ENCODE measurements at regions not wholly inside any gene's neighbourhood (a gene's known extent, or its start where the extent isn't known, plus 50 kb on each side); places are given as distances from the start of the nearest gene placed in this dataset.

- intact Hi-C loops (cut with micrococcal nuclease): no loop called here
- H3K27ac Mint-ChIP-seq: no peak overlapping the region
Observed at GRCh38 chr16:51355875-51356274, 204.8 kb upstream of the SALL1 start.

GRCh38 chr16:51355195-51355594, 204.1 kb upstream of the SALL1 start:
- Mint-ChIP-seq H3K4me1 (ENCODE audit: low read depth) (no peaks in the 10 kb centered on the region), H3K36me3 (ENCODE audit: low read depth) (no peaks in the 10 kb centered on the region), H3K27me3 (ENCODE audit: low read depth) (no peaks in the 10 kb centered on the region), H3K27ac (no peak overlapping the region), H3K4me3 (ENCODE audit: low read depth) (no peak overlapping the region), H3K9me3 (no peaks in the 10 kb centered on the region)
- no peak for DNase-seq (ENCODE audit: low spot score)
- intact Hi-C loops (cut with micrococcal nuclease): no loop called here

More at GRCh38 chr16:51355875-51356274, 204.8 kb upstream of the SALL1 start:
- no peak overlapping the region for H3K4me3 Mint-ChIP-seq (ENCODE audit: low read depth)
- no peak for DNase-seq (ENCODE audit: low spot score)
- H3K4me1 Mint-ChIP-seq (ENCODE audit: low read depth): no peaks in the 10 kb centered on the region
- no peaks in the 10 kb centered on the region for H3K36me3 Mint-ChIP-seq (ENCODE audit: low read depth)
- H3K27me3 Mint-ChIP-seq (ENCODE audit: low read depth): no peaks in the 10 kb centered on the region
- H3K9me3 Mint-ChIP-seq: no peaks in the 10 kb centered on the region

- H3K27me3 Mint-ChIP-seq (ENCODE audit: low read depth): no peaks in the 10 kb centered on the region
- DNase-seq (ENCODE audit: low spot score): no peak
- no peaks in the 10 kb centered on the region for H3K4me1 Mint-ChIP-seq (ENCODE audit: low read depth)
- H3K36me3 Mint-ChIP-seq (ENCODE audit: low read depth): no peaks in the 10 kb centered on the region
- intact Hi-C loops (cut with micrococcal nuclease): no loop called here
- H3K9me3 Mint-ChIP-seq: no peaks in the 10 kb centered on the region
- H3K27ac Mint-ChIP-seq: no peak overlapping the region
- no peak overlapping the region for H3K4me3 Mint-ChIP-seq (ENCODE audit: low read depth)
Observed at GRCh38 chr16:51353055-51353454, 202.0 kb upstream of the SALL1 start.

- Mint-ChIP-seq H3K4me1 (ENCODE audit: low read depth) (no peaks in the 10 kb centered on the region), H3K27me3 (ENCODE audit: low read depth) (no peaks in the 10 kb centered on the region), H3K27ac (no peak overlapping the region), H3K9me3 (no peaks in the 10 kb centered on the region), H3K4me3 (ENCODE audit: low read depth) (no peak overlapping the region), H3K36me3 (ENCODE audit: low read depth) (no peaks in the 10 kb centered on the region)
- no peak for DNase-seq (ENCODE audit: low spot score)
- intact Hi-C loops (cut with micrococcal nuclease): no loop called here
Observed at GRCh38 chr16:51349626-51350025, 198.6 kb upstream of the SALL1 start.

GRCh38 chr16:51343411-51343810, 192.3 kb upstream of the SALL1 start:
- Mint-ChIP-seq H3K36me3 (ENCODE audit: low read depth) (no peaks in the 10 kb centered on the region), H3K9me3 (peaks cover 2% of the 10 kb centered on the region), H3K27me3 (ENCODE audit: low read depth) (no peaks in the 10 kb centered on the region), H3K27ac (no peak overlapping the region), H3K4me3 (ENCODE audit: low read depth) (no peak overlapping the region), H3K4me1 (ENCODE audit: low read depth) (no peaks in the 10 kb centered on the region)
- intact Hi-C loops (cut with micrococcal nuclease): no loop called here
- DNase-seq (ENCODE audit: low spot score): no peak

- H3K27me3 Mint-ChIP-seq (ENCODE audit: low read depth): no peaks in the 10 kb centered on the region
- no peak for DNase-seq (ENCODE audit: low spot score)
- no peaks in the 10 kb centered on the region for H3K36me3 Mint-ChIP-seq (ENCODE audit: low read depth)
- no peak overlapping the region for H3K27ac Mint-ChIP-seq
- H3K4me3 Mint-ChIP-seq (ENCODE audit: low read depth): no peak overlapping the region
- peaks cover 7% of the 10 kb centered on the region for H3K9me3 Mint-ChIP-seq
- intact Hi-C loops (cut with micrococcal nuclease): no loop called here
- no peaks in the 10 kb centered on the region for H3K4me1 Mint-ChIP-seq (ENCODE audit: low read depth)
Observed at GRCh38 chr16:51341204-51341603, 190.1 kb upstream of the SALL1 start.

- Mint-ChIP-seq H3K9me3 (peaks cover 7% of the 10 kb centered on the region), H3K27ac (no peak overlapping the region), H3K27me3 (ENCODE audit: low read depth) (no peaks in the 10 kb centered on the region), H3K36me3 (ENCODE audit: low read depth) (no peaks in the 10 kb centered on the region), H3K4me3 (ENCODE audit: low read depth) (no peak overlapping the region), H3K4me1 (ENCODE audit: low read depth) (no peaks in the 10 kb centered on the region)
- intact Hi-C loops (cut with micrococcal nuclease): no loop called here
- DNase-seq (ENCODE audit: low spot score): no peak
Observed at GRCh38 chr16:51337662-51338061, 186.6 kb upstream of the SALL1 start.

- intact Hi-C loops (cut with micrococcal nuclease): no loop called here
- no peak overlapping the region for H3K4me3 Mint-ChIP-seq (ENCODE audit: low read depth)
- H3K27ac Mint-ChIP-seq: no peak overlapping the region
- peaks cover 3% of the 10 kb centered on the region for H3K9me3 Mint-ChIP-seq
- no peaks in the 10 kb centered on the region for H3K27me3 Mint-ChIP-seq (ENCODE audit: low read depth)
- H3K4me1 Mint-ChIP-seq (ENCODE audit: low read depth): no peaks in the 10 kb centered on the region
- no peaks in the 10 kb centered on the region for H3K36me3 Mint-ChIP-seq (ENCODE audit: low read depth)
- DNase-seq (ENCODE audit: low spot score): no peak
Observed at GRCh38 chr16:51328733-51329132, 177.7 kb upstream of the SALL1 start.

- Mint-ChIP-seq H3K27ac (no peak overlapping the region), H3K9me3 (peaks cover 6% of the 10 kb centered on the region), H3K4me3 (ENCODE audit: low read depth) (no peak overlapping the region), H3K4me1 (ENCODE audit: low read depth) (no peaks in the 10 kb centered on the region), H3K36me3 (ENCODE audit: low read depth) (no peaks in the 10 kb centered on the region), H3K27me3 (ENCODE audit: low read depth) (no peaks in the 10 kb centered on the region)
- intact Hi-C loops (cut with micrococcal nuclease): no loop called here
- no peak for DNase-seq (ENCODE audit: low spot score)
Observed at GRCh38 chr16:51327001-51327400, 175.9 kb upstream of the SALL1 start.

GRCh38 chr16:51326131-51326856, 175.2 kb upstream of the SALL1 start:
- no peaks in the 10 kb centered on the region for H3K4me1 Mint-ChIP-seq (ENCODE audit: low read depth)
- no peak overlapping the region for H3K4me3 Mint-ChIP-seq (ENCODE audit: low read depth)
- no peaks in the 10 kb centered on the region for H3K36me3 Mint-ChIP-seq (ENCODE audit: low read depth)
- no peaks in the 10 kb centered on the region for H3K27me3 Mint-ChIP-seq (ENCODE audit: low read depth)
- peaks cover 6% of the 10 kb centered on the region for H3K9me3 Mint-ChIP-seq
- intact Hi-C loops (cut with micrococcal nuclease): no loop called here
- no peak for DNase-seq (ENCODE audit: low spot score)
- no peak overlapping the region for H3K27ac Mint-ChIP-seq

GRCh38 chr16:51321251-51321650, 170.2 kb upstream of the SALL1 start:
- Mint-ChIP-seq H3K9me3 (peaks cover 7% of the 10 kb centered on the region), H3K27me3 (ENCODE audit: low read depth) (no peaks in the 10 kb centered on the region), H3K4me1 (ENCODE audit: low read depth) (no peaks in the 10 kb centered on the region), H3K36me3 (ENCODE audit: low read depth) (no peaks in the 10 kb centered on the region), H3K4me3 (ENCODE audit: low read depth) (no peak overlapping the region), H3K27ac (no peak overlapping the region)
- intact Hi-C loops (cut with micrococcal nuclease): no loop called here
- DNase-seq (ENCODE audit: low spot score): no peak

- H3K4me1 Mint-ChIP-seq (ENCODE audit: low read depth): no peaks in the 10 kb centered on the region
- peaks cover 11% of the 10 kb centered on the region for H3K9me3 Mint-ChIP-seq
- H3K4me3 Mint-ChIP-seq (ENCODE audit: low read depth): no peak overlapping the region
- H3K27ac Mint-ChIP-seq: no peak overlapping the region
- no peaks in the 10 kb centered on the region for H3K27me3 Mint-ChIP-seq (ENCODE audit: low read depth)
- intact Hi-C loops (cut with micrococcal nuclease): no loop called here
- H3K36me3 Mint-ChIP-seq (ENCODE audit: low read depth): no peaks in the 10 kb centered on the region
- no peak for DNase-seq (ENCODE audit: low spot score)
Observed at GRCh38 chr16:51317575-51317974, 166.5 kb upstream of the SALL1 start.

GRCh38 chr16:51313198-51313597, 162.1 kb upstream of the SALL1 start:
- Mint-ChIP-seq H3K4me3 (ENCODE audit: low read depth) (no peak overlapping the region), H3K27ac (no peak overlapping the region), H3K36me3 (ENCODE audit: low read depth) (no peaks in the 10 kb centered on the region), H3K4me1 (ENCODE audit: low read depth) (no peaks in the 10 kb centered on the region), H3K9me3 (peaks cover 10% of the 10 kb centered on the region), H3K27me3 (ENCODE audit: low read depth) (no peaks in the 10 kb centered on the region)
- intact Hi-C loops (cut with micrococcal nuclease): no loop called here
- no peak for DNase-seq (ENCODE audit: low spot score)
